GM23248 (cell line): ENCODE measurements at regions not wholly inside any gene's neighbourhood (a gene's known extent, or its start where the extent isn't known, plus 50 kb on each side); places are given as distances from the start of the nearest gene placed in this dataset.

Experiments
- EZH2 ChIP-seq: fragments of 200-600 bp; sonication (generic); IDR thresholded peaks from 2 replicates; pipeline ENCODE4 v1.6.1; 2018; ENCODE audit warnings: antibody characterized with exemption, mild to moderate bottlenecking; ENCODE audit not compliant: insufficient read depth, poor library complexity, severe bottlenecking
- EZH2phosphoT487 ChIP-seq: fragments of 200-600 bp; sonication (generic); IDR thresholded peaks from 2 replicates; pipeline ENCODE4 v1.6.1; 2018; ENCODE audit warnings: antibody characterized with exemption, moderate library complexity, mild to moderate bottlenecking, low read depth; ENCODE audit not compliant: insufficient read depth

DNA sequence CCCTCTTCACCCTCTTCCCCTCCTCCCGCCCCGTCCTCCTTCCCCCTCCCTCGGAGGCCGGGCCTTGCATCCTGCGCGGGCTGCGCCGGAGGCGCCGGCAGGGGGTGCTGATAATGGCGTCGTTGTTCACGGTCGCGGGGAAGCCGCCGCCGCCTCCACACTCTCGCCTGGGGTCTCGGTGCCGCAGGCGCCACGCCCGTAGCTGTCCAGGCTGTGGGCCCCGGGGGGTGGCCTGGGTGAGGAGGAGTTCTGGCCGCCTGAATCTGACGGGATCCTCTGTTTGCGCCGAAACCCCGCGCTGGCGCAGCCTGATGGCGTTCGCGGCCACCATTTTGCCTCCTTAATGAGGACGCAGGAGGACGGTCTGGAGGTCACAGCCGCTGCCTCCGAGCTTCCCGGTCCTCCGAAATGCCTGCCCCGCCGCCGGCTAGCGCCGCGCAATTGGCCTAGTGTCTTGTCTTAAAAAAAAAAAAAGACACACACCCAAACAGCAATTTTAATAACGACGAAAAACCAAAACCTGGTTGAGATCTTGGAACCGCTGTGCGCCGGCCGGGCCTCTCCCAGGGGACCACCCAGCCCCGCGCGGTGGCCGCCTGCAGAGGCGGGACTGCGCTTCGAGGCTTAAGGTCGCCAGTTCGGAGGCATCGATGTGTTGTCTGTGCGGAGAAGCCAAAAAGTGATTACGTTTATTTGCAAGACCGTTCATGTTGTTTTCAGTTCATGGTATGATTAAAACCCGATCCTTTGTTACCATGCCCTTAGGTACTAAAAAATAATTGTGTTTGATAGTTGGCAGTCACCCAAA is 106.6 kb upstream of the HNRNPU start:
- TF ChIP-seq EZH2 (no peak), EZH2phosphoT487 (no peak)
